ENCODE measurements at regions not wholly inside any gene's neighbourhood (a gene's known extent, or its start where the extent isn't known, plus 50 kb on each side); places are given as distances from the start of the nearest gene placed in this dataset.

- no peak for TF ChIP-seq CTCF (IDR thresholded peaks at IDR 0.05; ENCODE audit: control insufficient read depth, insufficient read depth, low read depth, low read length, missing control alignments)
- H3K4me3 ChIP-seq (ENCODE audit: control insufficient read depth, low read depth, low read length) = no peak overlapping the region
- no peak for DNase-seq (ENCODE audit: low read depth)
Measured at GRCh38 chr3:81951636-81952035, 190.2 kb upstream of the GBE1 start.

GRCh38 chr3:81951106-81951505 lies 189.7 kb upstream of the GBE1 start:
- no peak overlapping the region for H3K4me3 ChIP-seq (ENCODE audit: control insufficient read depth, low read depth, low read length)
- no peak for DNase-seq (ENCODE audit: low read depth)
- TF ChIP-seq CTCF (IDR thresholded peaks at IDR 0.05; ENCODE audit: control insufficient read depth, insufficient read depth, low read depth, low read length, missing control alignments) = no peak

GRCh38 chr3:81947359-81947758 lies 185.9 kb upstream of the GBE1 start:
- no peak overlapping the region for H3K4me3 ChIP-seq (ENCODE audit: control insufficient read depth, low read depth, low read length)
- DNase-seq (ENCODE audit: low read depth) = no peak
- TF ChIP-seq CTCF (IDR thresholded peaks at IDR 0.05; ENCODE audit: control insufficient read depth, insufficient read depth, low read depth, low read length, missing control alignments) = no peak

- DNase-seq (ENCODE audit: low read depth) = no peak
- no peak for TF ChIP-seq CTCF (IDR thresholded peaks at IDR 0.05; ENCODE audit: control insufficient read depth, insufficient read depth, low read depth, low read length, missing control alignments)
- no peak overlapping the region for H3K4me3 ChIP-seq (ENCODE audit: control insufficient read depth, low read depth, low read length)
Measured at GRCh38 chr3:81938681-81939080, 177.2 kb upstream of the GBE1 start.

- no peak for TF ChIP-seq CTCF (IDR thresholded peaks at IDR 0.05; ENCODE audit: control insufficient read depth, insufficient read depth, low read depth, low read length, missing control alignments)
- no peak for DNase-seq (ENCODE audit: low read depth)
Measured at GRCh38 chr3:81936817-81937216, 175.4 kb upstream of the GBE1 start.

GRCh38 chr3:81932681-81933080 lies 171.2 kb upstream of the GBE1 start:
- H3K4me3 ChIP-seq (ENCODE audit: control insufficient read depth, low read depth, low read length) = no peak overlapping the region
- DNase-seq (ENCODE audit: low read depth) = no peak
- no peak for TF ChIP-seq CTCF (IDR thresholded peaks at IDR 0.05; ENCODE audit: control insufficient read depth, insufficient read depth, low read depth, low read length, missing control alignments)

More at GRCh38 chr3:81936817-81937216, 175.4 kb upstream of the GBE1 start:
- no peak overlapping the region for H3K4me3 ChIP-seq (ENCODE audit: control insufficient read depth, low read depth, low read length)
